ENCODE measurements at regions not wholly inside any gene's neighbourhood (a gene's known extent, or its start where the extent isn't known, plus 50 kb on each side); places are given as distances from the start of the nearest gene placed in this dataset.

- H3F3A ChIP-seq (ENCODE audit: insufficient read depth, low read depth): no peaks in the 10 kb centered on the region
- no peaks in the 10 kb centered on the region for H3K27me3 ChIP-seq (ENCODE audit: insufficient read depth, low read depth)
- no peaks in the 10 kb centered on the region for H3K4me1 ChIP-seq (replicated peaks; ENCODE audit: insufficient read depth)
- intact Hi-C loops (cut with micrococcal nuclease; ENCODE audit: unreplicated experiment): no loop called here
- H3K27ac ChIP-seq: no peak overlapping the region
- no peaks in the 10 kb centered on the region for H3K36me3 ChIP-seq (ENCODE audit: low read depth)
- ChIA-PET CTCF (no interaction called here), POLR2A (ENCODE audit: unreplicated experiment) (no interaction called here)
- BruUV-seq (replicated peaks): no TSS peak
- no peaks in the 10 kb centered on the region for H3K79me2 ChIP-seq (ENCODE audit: low read depth)
- no peaks in the 10 kb centered on the region for H3K9me3 ChIP-seq (ENCODE audit: insufficient read depth, low read depth)
- H3K9me2 ChIP-seq (ENCODE audit: insufficient read depth): no peaks in the 10 kb centered on the region
- no peak overlapping the region for H2AFZ ChIP-seq
- no peak for TF ChIP-seq EZH2 (IDR thresholded peaks at IDR 0.05; ENCODE audit: low read depth)
- TF ChIP-seq, protein P1, sequence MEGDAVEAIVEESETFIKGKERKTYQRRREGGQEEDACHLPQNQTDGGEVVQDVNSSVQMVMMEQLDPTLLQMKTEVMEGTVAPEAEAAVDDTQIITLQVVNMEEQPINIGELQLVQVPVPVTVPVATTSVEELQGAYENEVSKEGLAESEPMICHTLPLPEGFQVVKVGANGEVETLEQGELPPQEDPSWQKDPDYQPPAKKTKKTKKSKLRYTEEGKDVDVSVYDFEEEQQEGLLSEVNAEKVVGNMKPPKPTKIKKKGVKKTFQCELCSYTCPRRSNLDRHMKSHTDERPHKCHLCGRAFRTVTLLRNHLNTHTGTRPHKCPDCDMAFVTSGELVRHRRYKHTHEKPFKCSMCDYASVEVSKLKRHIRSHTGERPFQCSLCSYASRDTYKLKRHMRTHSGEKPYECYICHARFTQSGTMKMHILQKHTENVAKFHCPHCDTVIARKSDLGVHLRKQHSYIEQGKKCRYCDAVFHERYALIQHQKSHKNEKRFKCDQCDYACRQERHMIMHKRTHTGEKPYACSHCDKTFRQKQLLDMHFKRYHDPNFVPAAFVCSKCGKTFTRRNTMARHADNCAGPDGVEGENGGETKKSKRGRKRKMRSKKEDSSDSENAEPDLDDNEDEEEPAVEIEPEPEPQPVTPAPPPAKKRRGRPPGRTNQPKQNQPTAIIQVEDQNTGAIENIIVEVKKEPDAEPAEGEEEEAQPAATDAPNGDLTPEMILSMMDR (conservative IDR thresholded peaks at IDR 0.05): no peak
- H3K4me2 ChIP-seq: no peak overlapping the region
- H4K20me1 ChIP-seq (ENCODE audit: insufficient read depth): no peaks in the 10 kb centered on the region
- H3K4me3 ChIP-seq: no peak overlapping the region
- DNase-seq: no peak
Measured at GRCh38 chr12:97162173-97162572, 255.1 kb downstream of the NEDD1 start.

DNA sequence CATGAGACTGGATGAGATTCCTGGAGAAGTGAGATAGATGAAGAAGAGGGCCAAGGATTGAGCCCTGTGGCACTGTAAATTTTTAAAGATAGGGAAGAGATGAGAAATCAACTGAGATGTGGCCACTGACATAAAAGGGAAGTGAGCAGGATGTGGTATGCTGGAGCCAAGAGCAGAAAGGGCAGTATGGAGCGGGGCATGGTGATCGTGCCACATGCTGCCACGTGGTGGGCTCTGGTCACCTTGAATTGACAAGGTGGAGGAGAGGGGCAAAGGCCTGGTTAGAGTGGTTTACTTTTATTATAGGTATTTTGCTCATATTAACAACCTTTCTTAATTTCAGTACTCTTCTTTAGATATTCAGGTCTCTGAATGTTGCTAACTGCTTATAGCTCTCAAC, 257.9 kb downstream of the NEDD1 start:
- no peak overlapping the region for H3K4me3 ChIP-seq
- no peak overlapping the region for H3K4me2 ChIP-seq
- H3K9me3 ChIP-seq (ENCODE audit: insufficient read depth, low read depth): no peaks in the 10 kb centered on the region
- no peaks in the 10 kb centered on the region for H4K20me1 ChIP-seq (ENCODE audit: insufficient read depth)
- H3K4me1 ChIP-seq (replicated peaks; ENCODE audit: insufficient read depth): no peaks in the 10 kb centered on the region
- intact Hi-C loops (cut with micrococcal nuclease; ENCODE audit: unreplicated experiment): no loop called here
- no peak overlapping the region for H2AFZ ChIP-seq
- H3K27me3 ChIP-seq (ENCODE audit: insufficient read depth, low read depth): no peaks in the 10 kb centered on the region
- no peak overlapping the region for H3K27ac ChIP-seq
- H3F3A ChIP-seq (ENCODE audit: insufficient read depth, low read depth): no peaks in the 10 kb centered on the region
- no peak for DNase-seq
- no TSS peak for BruUV-seq (replicated peaks)
- no peaks in the 10 kb centered on the region for H3K9me2 ChIP-seq (ENCODE audit: insufficient read depth)
- ChIA-PET POLR2A (ENCODE audit: unreplicated experiment) (no interaction called here), CTCF (no interaction called here)
- H3K36me3 ChIP-seq (ENCODE audit: low read depth): no peaks in the 10 kb centered on the region
- TF ChIP-seq, protein P1 (conservative IDR thresholded peaks at IDR 0.05): no peak
- no peak for TF ChIP-seq EZH2 (IDR thresholded peaks at IDR 0.05; ENCODE audit: low read depth)
- H3K79me2 ChIP-seq (ENCODE audit: low read depth): no peaks in the 10 kb centered on the region

DNA sequence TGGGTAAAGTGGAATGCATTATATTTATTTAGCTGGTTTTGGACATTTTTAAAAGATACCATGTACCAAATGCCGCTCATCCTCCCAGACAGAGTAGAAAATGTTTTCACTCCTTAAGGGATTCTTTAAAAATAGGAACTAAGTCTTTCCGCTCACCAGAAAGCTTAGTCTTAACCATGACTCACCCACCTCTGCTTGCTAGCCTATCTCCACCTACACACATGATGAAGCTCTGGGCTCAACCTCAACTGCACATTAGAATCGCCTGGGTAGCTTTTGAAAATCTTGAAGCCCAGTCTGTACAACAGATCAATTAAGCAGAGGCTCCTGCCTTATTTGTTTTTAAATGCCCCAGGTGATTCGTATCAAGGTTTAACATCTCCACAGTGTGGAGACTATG, 260.5 kb downstream of the NEDD1 start:
- BruUV-seq (replicated peaks): no TSS peak
- no peaks in the 10 kb centered on the region for H3K9me2 ChIP-seq (ENCODE audit: insufficient read depth)
- intact Hi-C loops (cut with micrococcal nuclease; ENCODE audit: unreplicated experiment): no loop called here
- H3K9me3 ChIP-seq (ENCODE audit: insufficient read depth, low read depth): no peaks in the 10 kb centered on the region
- H2AFZ ChIP-seq: no peak overlapping the region
- ChIA-PET POLR2A (ENCODE audit: unreplicated experiment) (no interaction called here), CTCF (no interaction called here)
- no peaks in the 10 kb centered on the region for H4K20me1 ChIP-seq (ENCODE audit: insufficient read depth)
- H3K4me2 ChIP-seq: no peak overlapping the region
- no peak for DNase-seq
- no peaks in the 10 kb centered on the region; the same call in 1 of the 2 replicates for H3K27me3 ChIP-seq (ENCODE audit: insufficient read depth, low read depth)
- no peaks in the 10 kb centered on the region for H3F3A ChIP-seq (ENCODE audit: insufficient read depth, low read depth)
- H3K4me1 ChIP-seq (replicated peaks; ENCODE audit: insufficient read depth): no peaks in the 10 kb centered on the region
- no peak overlapping the region for H3K27ac ChIP-seq
- H3K4me3 ChIP-seq: no peak overlapping the region
- no peak for TF ChIP-seq EZH2 (IDR thresholded peaks at IDR 0.05; ENCODE audit: low read depth)
- TF ChIP-seq, protein P1 (conservative IDR thresholded peaks at IDR 0.05): no peak
- H3K36me3 ChIP-seq (ENCODE audit: low read depth): no peaks in the 10 kb centered on the region
- no peaks in the 10 kb centered on the region for H3K79me2 ChIP-seq (ENCODE audit: low read depth)
